GM19043 (cell line): ENCODE measurements at regions not wholly inside any gene's neighbourhood (a gene's known extent, or its start where the extent isn't known, plus 50 kb on each side); places are given as distances from the start of the nearest gene placed in this dataset.

Experiments used
- ATAC-seq: cut with Tn5 transposase; IDR thresholded peaks from one replicate; pipeline ENCODE4 v1.9.1; 2021; ENCODE audit warnings: low read depth; ENCODE audit not compliant: unreplicated experiment

- ATAC-seq: no peak
Observed at GRCh38 chr2:41364842-41365241, 683.0 kb upstream of the PKDCC start.

GRCh38 chr2:41375901-41376300, 671.9 kb upstream of the PKDCC start:
- ATAC-seq: no peak

- no peak for ATAC-seq
Observed at GRCh38 chr2:41377837-41378236, 670.0 kb upstream of the PKDCC start.

GRCh38 chr2:41378420-41378819, 669.4 kb upstream of the PKDCC start:
- ATAC-seq: no peak

GRCh38 chr2:41379496-41380221, 668.2 kb upstream of the PKDCC start:
- ATAC-seq: no peak

GRCh38 chr2:41381701-41382100, 666.1 kb upstream of the PKDCC start:
- ATAC-seq: no peak

GRCh38 chr2:41387519-41387918, 660.3 kb upstream of the PKDCC start:
- no peak for ATAC-seq

GRCh38 chr2:41393621-41394020, 654.2 kb upstream of the PKDCC start:
- ATAC-seq: no peak

GRCh38 chr2:41394541-41394940, 653.3 kb upstream of the PKDCC start:
- no peak for ATAC-seq

- ATAC-seq: no peak
Observed at GRCh38 chr2:41395692-41396091, 652.1 kb upstream of the PKDCC start.

- ATAC-seq: no peak
Observed at GRCh38 chr2:41399437-41400087, 648.3 kb upstream of the PKDCC start.

GRCh38 chr2:41400088-41400665, 647.6 kb upstream of the PKDCC start:
- ATAC-seq: no peak

- no peak for ATAC-seq
Observed at GRCh38 chr2:41405441-41405840, 642.4 kb upstream of the PKDCC start.

- no peak for ATAC-seq
Observed at GRCh38 chr2:41409328-41409727, 638.5 kb upstream of the PKDCC start.

GRCh38 chr2:41410011-41410410, 637.8 kb upstream of the PKDCC start:
- no peak for ATAC-seq

- ATAC-seq: no peak
Observed at GRCh38 chr2:41413813-41414485, 633.9 kb upstream of the PKDCC start.

GRCh38 chr2:41414486-41415230, 633.2 kb upstream of the PKDCC start:
- no peak for ATAC-seq

- no peak for ATAC-seq
Observed at GRCh38 chr2:41417511-41417910, 630.3 kb upstream of the PKDCC start.

- no peak for ATAC-seq
Observed at GRCh38 chr2:41420219-41420618, 627.6 kb upstream of the PKDCC start.

GRCh38 chr2:41420872-41421271, 626.9 kb upstream of the PKDCC start:
- ATAC-seq: no peak

GRCh38 chr2:41431756-41432155, 616.1 kb upstream of the PKDCC start:
- no peak for ATAC-seq
